Hematopoietic multipotent progenitor cell treated with erythropoietin and hydrocortisone succinate and interleukin-3 and kit ligand, for 4 days (in vitro differentiated cells): ENCODE measurements at regions not wholly inside any gene's neighbourhood (a gene's known extent, or its start where the extent isn't known, plus 50 kb on each side); places are given as distances from the start of the nearest gene placed in this dataset.
"Not testable (repeated sequence)": the region's sequence is repeated elsewhere in the genome, so short reads cannot be mapped to it uniquely, and the experiment has no call there.

Experiments
- DNase-seq: peaks from one replicate; pipeline ENCODE4 v3.0.0-alpha.2; 2015

- peak; percentile 2 for DNase-seq
Observed at GRCh38 chr5:150960791-150961396, 56.1 kb upstream of the ZNF300 start.

- DNase-seq: not testable (repeated sequence)
Observed at GRCh38 chr5:150960323-150960722, 55.5 kb upstream of the ZNF300 start.
